B cell (primary cell): ENCODE measurements at regions not wholly inside any gene's neighbourhood (a gene's known extent, or its start where the extent isn't known, plus 50 kb on each side); places are given as distances from the start of the nearest gene placed in this dataset.

Experiments used
- CTCF ChIP-seq: fragments of 200-600 bp; IDR thresholded peaks from one replicate; pipeline ENCODE4 v1.8.0; 2022; ENCODE audit warnings: antibody characterized with exemption, mild to moderate bottlenecking
- EZH2 ChIP-seq: IDR thresholded peaks from 2 replicates; pipeline ENCODE4 v1.6.1; 2012; ENCODE audit warnings: borderline replicate concordance, low read depth, mild to moderate bottlenecking, moderate library complexity, low read length; ENCODE audit not compliant: insufficient read depth, poor library complexity, severe bottlenecking

GRCh38 chr19:28619816-28620429, 593.0 kb downstream of the UQCRFS1 start:
- TF ChIP-seq CTCF (no peak), EZH2 (no peak)
